ENCODE measurements at regions not wholly inside any gene's neighbourhood (a gene's known extent, or its start where the extent isn't known, plus 50 kb on each side); places are given as distances from the start of the nearest gene placed in this dataset.

DNA sequence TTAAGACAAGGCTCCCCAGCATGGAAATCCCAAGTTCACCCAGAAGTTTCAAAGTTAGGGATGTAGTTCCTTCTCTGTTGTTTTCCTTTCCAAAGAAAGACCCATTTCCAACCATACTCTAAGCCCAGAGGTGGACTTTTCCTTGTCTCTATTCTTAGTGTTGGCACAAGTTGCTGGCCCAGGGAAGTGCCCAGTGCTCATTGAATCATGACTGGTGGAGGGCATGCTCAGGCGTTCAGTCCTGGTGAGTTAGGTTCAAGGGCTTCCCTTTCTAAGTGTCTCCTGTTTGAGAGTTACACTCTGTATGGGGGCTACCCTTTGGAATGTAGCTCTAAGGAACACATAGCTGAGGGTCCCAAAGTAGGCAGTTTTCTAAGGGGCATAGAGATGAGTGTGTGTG lies 389.5 kb downstream of the KCNRG start (continued):
- no peak for TF ChIP-seq TSHZ2 (CRISPR knock-in tag; IDR thresholded peaks at IDR 0.05)

GRCh38 chr13:50406831-50407230 lies 391.6 kb downstream of the KCNRG start:
- TF ChIP-seq, protein P1, sequence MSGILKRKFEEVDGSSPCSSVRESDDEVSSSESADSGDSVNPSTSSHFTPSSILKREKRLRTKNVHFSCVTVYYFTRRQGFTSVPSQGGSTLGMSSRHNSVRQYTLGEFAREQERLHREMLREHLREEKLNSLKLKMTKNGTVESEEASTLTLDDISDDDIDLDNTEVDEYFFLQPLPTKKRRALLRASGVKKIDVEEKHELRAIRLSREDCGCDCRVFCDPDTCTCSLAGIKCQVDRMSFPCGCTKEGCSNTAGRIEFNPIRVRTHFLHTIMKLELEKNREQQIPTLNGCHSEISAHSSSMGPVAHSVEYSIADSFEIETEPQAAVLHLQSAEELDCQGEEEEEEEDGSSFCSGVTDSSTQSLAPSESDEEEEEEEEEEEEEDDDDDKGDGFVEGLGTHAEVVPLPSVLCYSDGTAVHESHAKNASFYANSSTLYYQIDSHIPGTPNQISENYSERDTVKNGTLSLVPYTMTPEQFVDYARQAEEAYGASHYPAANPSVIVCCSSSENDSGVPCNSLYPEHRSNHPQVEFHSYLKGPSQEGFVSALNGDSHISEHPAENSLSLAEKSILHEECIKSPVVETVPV (CRISPR knock-in tag; IDR thresholded peaks at IDR 0.05): no peak
- no peak for TF ChIP-seq TCF4 (CRISPR knock-in tag; IDR thresholded peaks at IDR 0.05; ENCODE audit: borderline replicate concordance)
- no peak for TF ChIP-seq ZNF565 (CRISPR knock-in tag; conservative IDR thresholded peaks at IDR 0.05; ENCODE audit: low read depth)
- no peak for TF ChIP-seq ZNF8 (CRISPR knock-in tag; IDR thresholded peaks at IDR 0.05)
- no peak for TF ChIP-seq SNAI2 (CRISPR knock-in tag; IDR thresholded peaks at IDR 0.05)
- no peak for TF ChIP-seq GLIS3 (CRISPR knock-in tag; IDR thresholded peaks at IDR 0.05)
- no peak for TF ChIP-seq TSHZ2 (CRISPR knock-in tag; IDR thresholded peaks at IDR 0.05)
- TF ChIP-seq ISL1 (CRISPR knock-in tag; IDR thresholded peaks at IDR 0.05): no peak
- TF ChIP-seq ARNTL (CRISPR knock-in tag; IDR thresholded peaks at IDR 0.05; ENCODE audit: borderline replicate concordance, low read depth): no peak
- no peak for TF ChIP-seq ZC3H10 (CRISPR knock-in tag; IDR thresholded peaks at IDR 0.05)
- no peak for TF ChIP-seq ZFP30 (CRISPR knock-in tag; IDR thresholded peaks at IDR 0.05)
- TF ChIP-seq ESRRG (CRISPR knock-in tag; IDR thresholded peaks at IDR 0.05): no peak
- TF ChIP-seq, protein P2, sequence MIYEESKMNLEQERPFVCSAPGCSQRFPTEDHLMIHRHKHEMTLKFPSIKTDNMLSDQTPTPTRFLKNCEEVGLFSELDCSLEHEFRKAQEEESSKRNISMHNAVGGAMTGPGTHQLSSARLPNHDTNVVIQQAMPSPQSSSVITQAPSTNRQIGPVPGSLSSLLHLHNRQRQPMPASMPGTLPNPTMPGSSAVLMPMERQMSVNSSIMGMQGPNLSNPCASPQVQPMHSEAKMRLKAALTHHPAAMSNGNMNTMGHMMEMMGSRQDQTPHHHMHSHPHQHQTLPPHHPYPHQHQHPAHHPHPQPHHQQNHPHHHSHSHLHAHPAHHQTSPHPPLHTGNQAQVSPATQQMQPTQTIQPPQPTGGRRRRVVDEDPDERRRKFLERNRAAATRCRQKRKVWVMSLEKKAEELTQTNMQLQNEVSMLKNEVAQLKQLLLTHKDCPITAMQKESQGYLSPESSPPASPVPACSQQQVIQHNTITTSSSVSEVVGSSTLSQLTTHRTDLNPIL (CRISPR knock-in tag; IDR thresholded peaks at IDR 0.05; ENCODE audit: low read depth): no peak
- no peak for TF ChIP-seq TOX (CRISPR knock-in tag; IDR thresholded peaks at IDR 0.05; ENCODE audit: borderline replicate concordance)
- TF ChIP-seq PATZ1 (CRISPR knock-in tag; IDR thresholded peaks at IDR 0.05; ENCODE audit: borderline replicate concordance): no peak
- no peak for ATAC-seq

- ATAC-seq: no peak
- TF ChIP-seq ZFP3 (CRISPR knock-in tag; IDR thresholded peaks at IDR 0.05) (no peak), ARNTL (CRISPR knock-in tag; IDR thresholded peaks at IDR 0.05; ENCODE audit: borderline replicate concordance, low read depth) (no peak), TOX (CRISPR knock-in tag; IDR thresholded peaks at IDR 0.05; ENCODE audit: borderline replicate concordance) (no peak), PATZ1 (CRISPR knock-in tag; IDR thresholded peaks at IDR 0.05; ENCODE audit: borderline replicate concordance) (no peak), POU6F1 (CRISPR knock-in tag; IDR thresholded peaks at IDR 0.05; ENCODE audit: borderline replicate concordance, low read depth) (no peak), BACH2 (CRISPR knock-in tag; IDR thresholded peaks at IDR 0.05; ENCODE audit: borderline replicate concordance) (no peak), ESRRG (CRISPR knock-in tag; IDR thresholded peaks at IDR 0.05) (no peak)
- TF ChIP-seq, protein P2 (CRISPR knock-in tag; IDR thresholded peaks at IDR 0.05; ENCODE audit: low read depth): no peak
- TF ChIP-seq, protein P1 (CRISPR knock-in tag; IDR thresholded peaks at IDR 0.05): no peak
Measured at GRCh38 chr13:50408068-50408467, 392.8 kb downstream of the KCNRG start.

All from SK-N-SH treated with all-trans-retinoic acid at 6 μM for 48 hours (cell line).